ENCODE measurements at regions not wholly inside any gene's neighbourhood (a gene's known extent, or its start where the extent isn't known, plus 50 kb on each side); places are given as distances from the start of the nearest gene placed in this dataset.

GRCh38 chr2:3956892-3957291 lies 253.5 kb downstream of the DCDC2C start:
- ChIA-PET RAD21 (ENCODE audit: low non-redundant PET in 1 of 2, low total read pairs in 2 of 2, uncharacterized antibody in 2 of 2, unreplicated experiment in 2 of 2) (no interaction called here), CTCF (interaction anchor here (1.4 kb wide), 1 partner anchor 229 kb away, joined by 3 read pairs; no protein-coding TSS in a partner anchor), POLR2A (no interaction called here)
- DNase-seq (ENCODE audit: low read depth, low spot score): no peak
- no peak for ATAC-seq
- Histone ChIP-seq H3K27me3 (ENCODE audit: insufficient read depth, low read length) (no peaks in the 10 kb centered on the region), H3K79me2 (ENCODE audit: insufficient read depth, low read length) (no peaks in the 10 kb centered on the region), H3K9me3 (ENCODE audit: control insufficient read depth in 1 of 2, insufficient read depth in 1 of 2, low read depth in 1 of 2, low read length in 2 of 2) (no peaks in the 10 kb centered on the region), H4K20me1 (ENCODE audit: insufficient read depth) (no peaks in the 10 kb centered on the region), H3K27ac (ENCODE audit: low read depth, low read length) (no peak overlapping the region), H3K9me2 (ENCODE audit: insufficient read depth) (no peaks in the 10 kb centered on the region), H3K4me1 (ENCODE audit: control insufficient read depth in 1 of 2, insufficient read depth in 2 of 2, low read length in 2 of 2) (no peaks in the 10 kb centered on the region), H3K9ac (ENCODE audit: low read length) (no peak overlapping the region), H3K4me3 (replicated peaks in 1 of 2; ENCODE audit: low read depth in 1 of 2, low read length in 2 of 2) (no peak overlapping the region), H3K4me2 (ENCODE audit: low read length) (no peak overlapping the region), H3K36me3 (ENCODE audit: control insufficient read depth in 1 of 2, insufficient read depth in 2 of 2, low read length in 2 of 2) (no peaks in the 10 kb centered on the region), H2AFZ (ENCODE audit: low read depth, low read length, poor library complexity, severe bottlenecking) (no peak overlapping the region)
- no TSS peak for BruUV-seq (replicated peaks)
- intact Hi-C loops (cut with micrococcal nuclease): no loop called here
- TF ChIP-seq SP1 (IDR thresholded peaks at IDR 0.05; ENCODE audit: low read depth) (no peak), FOSL1 (IDR thresholded peaks at IDR 0.05; ENCODE audit: low read depth) (no peak), RAD21 (IDR thresholded peaks at IDR 0.05; ENCODE audit: low read depth) (no peak), ZFX (IDR thresholded peaks at IDR 0.05) (no peak), ZNF274 (IDR thresholded peaks at IDR 0.05; ENCODE audit: low read depth, low read length) (no peak), SRF (IDR thresholded peaks at IDR 0.05; ENCODE audit: low read depth) (no peak), EZH2phosphoT487 (IDR thresholded peaks at IDR 0.05; ENCODE audit: borderline replicate concordance) (no peak), EZH2 (IDR thresholded peaks at IDR 0.05) (no peak), YY1 (IDR thresholded peaks at IDR 0.05; ENCODE audit: extremely low read depth, insufficient replicate concordance, low read depth, low read length) (no peak), CTCF (IDR thresholded peaks at IDR 0.05 in 2 of 3, conservative IDR thresholded peaks at IDR 0.05 in 1 of 3; ENCODE audit: borderline replicate concordance in 1 of 3, insufficient read depth in 1 of 3, low read depth in 2 of 3, low read length in 2 of 3) (no peak), TCF7L2 (IDR thresholded peaks at IDR 0.05; ENCODE audit: borderline replicate concordance, extremely low read depth, insufficient read depth, insufficient read length) (no peak), ELF1 (IDR thresholded peaks at IDR 0.05; ENCODE audit: borderline replicate concordance, low read depth) (no peak), POLR2AphosphoS5 (IDR thresholded peaks at IDR 0.05; ENCODE audit: low read depth, low read length) (no peak), CEBPB (IDR thresholded peaks at IDR 0.05; ENCODE audit: low read depth) (no peak), REST (IDR thresholded peaks at IDR 0.05; ENCODE audit: low read depth) (no peak), JUND (IDR thresholded peaks at IDR 0.05) (no peak)
